Thoracic aorta (tissue), 2 donors: ENCODE measurements at regions not wholly inside any gene's neighbourhood (a gene's known extent, or its start where the extent isn't known, plus 50 kb on each side); places are given as distances from the start of the nearest gene placed in this dataset.

Experiments used
- ATAC-seq: fragments of 150-250 bp; one replicate; pipeline ENCODE4 v1.8.0; 2017; ENCODE audit warnings: low read depth; ENCODE audit not compliant: insufficient number of reproducible peaks, low FRiP score
- DNase-seq: peaks from one replicate; pipeline ENCODE4 v3.0.0-alpha.2; 2020; ENCODE audit warnings: low spot score
- H3K27ac ChIP-seq, 2 donors: fragments of 200-600 bp; sonication (generic); 1 replicate in 1 of 2; 2 replicates in 1 of 2; pipeline ENCODE4 v1.5.1; 2016; ENCODE audit warnings: mild to moderate bottlenecking in 2 of 2, moderate library complexity in 2 of 2
- H3K27me3 ChIP-seq: fragments of 200-600 bp; sonication (generic); replicated peaks from 2 replicates; pipeline ENCODE4 v1.6.0; 2016; ENCODE audit warnings: mild to moderate bottlenecking; ENCODE audit not compliant: insufficient read depth
- H3K36me3 ChIP-seq: fragments of 200-600 bp; sonication (generic); one replicate; pipeline ENCODE4 v1.5.1; 2016
- H3K4me1 ChIP-seq, 2 donors: fragments of 200-600 bp; sonication (generic); 1 replicate in 1 of 2; 2 replicates in 1 of 2; pipeline versions ENCODE4 v1.5.1 to v1.6.0; 2016; ENCODE audit warnings: low read depth in 2 of 2, mild to moderate bottlenecking in 1 of 2; ENCODE audit not compliant: control insufficient read depth in 1 of 2
- H3K4me3 ChIP-seq: fragments of 200-600 bp; sonication (generic); 2 replicates; pipeline ENCODE4 v1.5.1; 2016; ENCODE audit warnings: mild to moderate bottlenecking
- H3K9me3 ChIP-seq: fragments of 200-600 bp; sonication (generic); 2 replicates; pipeline ENCODE4 v1.5.1; 2016
- CTCF ChIP-seq: fragments of 200-600 bp; sonication (generic); IDR thresholded peaks from one replicate; pipeline ENCODE4 v1.5.1; 2019; ENCODE audit warnings: antibody characterized with exemption

- no peak overlapping the region for H3K4me3 ChIP-seq
- H3K4me1 ChIP-seq, result no peaks in the 10 kb centered on the region
- ATAC-seq, result no peak
- no peak for DNase-seq
- H3K36me3 ChIP-seq, result no peaks in the 10 kb centered on the region
- no peak for TF ChIP-seq CTCF
- no peaks in the 10 kb centered on the region for H3K9me3 ChIP-seq
- no peaks in the 10 kb centered on the region for H3K27me3 ChIP-seq
- H3K27ac ChIP-seq, result no peak overlapping the region
Observed at GRCh38 chr9:118736406-118736805, 632.8 kb downstream of the BRINP1 start.

- H3K4me3 ChIP-seq, result no peak overlapping the region
- no peaks in the 10 kb centered on the region for H3K4me1 ChIP-seq
- no peak overlapping the region for H3K27ac ChIP-seq
- DNase-seq (no peak), ATAC-seq (no peak)
- TF ChIP-seq CTCF, result no peak
- H3K27me3 ChIP-seq, result no peaks in the 10 kb centered on the region
- H3K9me3 ChIP-seq, result peaks cover 4% of the 10 kb centered on the region
- H3K36me3 ChIP-seq, result no peaks in the 10 kb centered on the region
Observed at GRCh38 chr9:118751077-118751847, 618.0 kb downstream of the BRINP1 start.

GRCh38 chr9:118751848-118752223, 617.4 kb downstream of the BRINP1 start:
- no peak overlapping the region for H3K4me3 ChIP-seq
- DNase-seq (no peak), ATAC-seq (no peak)
- no peak overlapping the region for H3K27ac ChIP-seq
- TF ChIP-seq CTCF, result no peak
- H3K36me3 ChIP-seq, result no peaks in the 10 kb centered on the region
- peaks cover 4% of the 10 kb centered on the region for H3K9me3 ChIP-seq
- H3K27me3 ChIP-seq, result no peaks in the 10 kb centered on the region
- no peaks in the 10 kb centered on the region for H3K4me1 ChIP-seq

GRCh38 chr9:118761016-118761790, 608.0 kb downstream of the BRINP1 start:
- ATAC-seq (no peak), DNase-seq (no peak)
- Histone ChIP-seq H3K27me3 (no peaks in the 10 kb centered on the region), H3K4me1 (no peaks in the 10 kb centered on the region), H3K36me3 (no peaks in the 10 kb centered on the region), H3K27ac (no peak overlapping the region), H3K9me3 (no peaks in the 10 kb centered on the region), H3K4me3 (no peak overlapping the region)
- TF ChIP-seq CTCF, result no peak

GRCh38 chr9:118767571-118767970, 601.7 kb downstream of the BRINP1 start:
- no peaks in the 10 kb centered on the region for H3K36me3 ChIP-seq
- DNase-seq (no peak), ATAC-seq (no peak)
- H3K9me3 ChIP-seq, result no peaks in the 10 kb centered on the region
- H3K27me3 ChIP-seq, result no peaks in the 10 kb centered on the region
- H3K27ac ChIP-seq, result no peak overlapping the region
- H3K4me3 ChIP-seq, result no peak overlapping the region
- no peak for TF ChIP-seq CTCF
- H3K4me1 ChIP-seq, result no peaks in the 10 kb centered on the region
